ENCODE measurements at regions not wholly inside any gene's neighbourhood (a gene's known extent, or its start where the extent isn't known, plus 50 kb on each side); places are given as distances from the start of the nearest gene placed in this dataset.

DNA sequence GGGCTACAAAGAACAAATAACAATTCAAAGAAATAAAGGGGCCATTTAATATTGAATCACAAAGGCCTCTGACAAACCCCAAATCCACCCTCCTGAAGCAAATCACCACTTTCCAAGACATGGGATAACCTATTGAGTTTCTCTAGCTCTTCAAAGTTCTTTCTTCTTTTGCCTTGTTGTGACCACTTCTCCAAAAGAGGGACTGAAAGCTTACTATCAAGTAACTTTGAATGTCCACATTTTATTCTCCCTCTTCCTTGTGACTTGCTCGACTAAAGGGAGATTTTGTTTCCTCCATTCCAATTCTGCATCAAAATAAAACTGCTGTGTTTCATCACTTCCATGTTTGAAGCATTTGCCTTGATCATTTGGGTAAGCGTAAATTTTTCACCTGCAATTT is 166.6 kb upstream of the SLC7A11 start:
- TF ChIP-seq, protein P1, sequence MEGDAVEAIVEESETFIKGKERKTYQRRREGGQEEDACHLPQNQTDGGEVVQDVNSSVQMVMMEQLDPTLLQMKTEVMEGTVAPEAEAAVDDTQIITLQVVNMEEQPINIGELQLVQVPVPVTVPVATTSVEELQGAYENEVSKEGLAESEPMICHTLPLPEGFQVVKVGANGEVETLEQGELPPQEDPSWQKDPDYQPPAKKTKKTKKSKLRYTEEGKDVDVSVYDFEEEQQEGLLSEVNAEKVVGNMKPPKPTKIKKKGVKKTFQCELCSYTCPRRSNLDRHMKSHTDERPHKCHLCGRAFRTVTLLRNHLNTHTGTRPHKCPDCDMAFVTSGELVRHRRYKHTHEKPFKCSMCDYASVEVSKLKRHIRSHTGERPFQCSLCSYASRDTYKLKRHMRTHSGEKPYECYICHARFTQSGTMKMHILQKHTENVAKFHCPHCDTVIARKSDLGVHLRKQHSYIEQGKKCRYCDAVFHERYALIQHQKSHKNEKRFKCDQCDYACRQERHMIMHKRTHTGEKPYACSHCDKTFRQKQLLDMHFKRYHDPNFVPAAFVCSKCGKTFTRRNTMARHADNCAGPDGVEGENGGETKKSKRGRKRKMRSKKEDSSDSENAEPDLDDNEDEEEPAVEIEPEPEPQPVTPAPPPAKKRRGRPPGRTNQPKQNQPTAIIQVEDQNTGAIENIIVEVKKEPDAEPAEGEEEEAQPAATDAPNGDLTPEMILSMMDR (conservative IDR thresholded peaks at IDR 0.05; ENCODE audit: low read depth, low read length): no peak
- DNase-seq (ENCODE audit: low read depth): no peak
- no peak overlapping the region for H3K4me3 ChIP-seq (ENCODE audit: low read depth, low read length)

DNA sequence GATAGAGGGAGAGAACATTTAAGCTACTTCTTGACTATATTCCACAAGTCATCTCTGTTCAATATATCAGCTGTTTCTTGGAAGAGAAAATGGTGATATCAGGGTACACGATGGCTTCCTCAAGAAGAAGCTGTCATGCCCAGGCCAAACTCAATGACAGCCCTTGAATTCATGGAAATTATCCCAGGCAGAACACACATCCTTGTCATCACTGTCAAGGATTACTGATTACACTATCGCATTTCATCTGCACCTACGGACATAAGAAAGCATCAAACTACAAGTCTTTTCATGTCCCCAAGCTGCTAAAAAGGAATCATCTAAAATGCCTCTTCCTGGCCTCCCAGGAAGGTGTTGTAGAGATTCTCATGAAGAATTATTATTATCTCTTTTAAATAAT is 165.2 kb upstream of the SLC7A11 start:
- TF ChIP-seq, protein P1 (conservative IDR thresholded peaks at IDR 0.05; ENCODE audit: low read depth, low read length): no peak
- DNase-seq (ENCODE audit: low read depth): no peak
- H3K4me3 ChIP-seq (ENCODE audit: low read depth, low read length): no peak overlapping the region

DNA sequence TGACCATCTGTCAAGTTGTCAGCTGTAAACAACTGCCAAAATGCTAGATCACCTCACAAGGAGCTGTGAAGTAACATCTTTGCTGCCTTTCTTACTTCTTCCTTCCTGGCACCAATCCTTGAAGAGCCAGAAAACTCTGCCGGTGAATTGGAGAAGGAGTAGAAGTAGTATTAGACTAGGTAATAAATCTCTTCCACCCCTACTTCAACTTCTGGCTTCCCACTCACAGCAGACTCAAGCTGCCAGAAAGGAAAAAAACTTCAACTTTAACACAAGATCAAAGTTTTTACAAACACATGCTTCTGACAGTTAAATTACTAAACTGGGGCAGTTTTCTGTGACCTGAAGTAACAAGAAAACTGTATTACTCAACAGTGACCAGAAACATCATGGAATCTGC is 164.7 kb upstream of the SLC7A11 start:
- TF ChIP-seq, protein P1 (conservative IDR thresholded peaks at IDR 0.05; ENCODE audit: low read depth, low read length): no peak
- DNase-seq (ENCODE audit: low read depth): no peak

DNA sequence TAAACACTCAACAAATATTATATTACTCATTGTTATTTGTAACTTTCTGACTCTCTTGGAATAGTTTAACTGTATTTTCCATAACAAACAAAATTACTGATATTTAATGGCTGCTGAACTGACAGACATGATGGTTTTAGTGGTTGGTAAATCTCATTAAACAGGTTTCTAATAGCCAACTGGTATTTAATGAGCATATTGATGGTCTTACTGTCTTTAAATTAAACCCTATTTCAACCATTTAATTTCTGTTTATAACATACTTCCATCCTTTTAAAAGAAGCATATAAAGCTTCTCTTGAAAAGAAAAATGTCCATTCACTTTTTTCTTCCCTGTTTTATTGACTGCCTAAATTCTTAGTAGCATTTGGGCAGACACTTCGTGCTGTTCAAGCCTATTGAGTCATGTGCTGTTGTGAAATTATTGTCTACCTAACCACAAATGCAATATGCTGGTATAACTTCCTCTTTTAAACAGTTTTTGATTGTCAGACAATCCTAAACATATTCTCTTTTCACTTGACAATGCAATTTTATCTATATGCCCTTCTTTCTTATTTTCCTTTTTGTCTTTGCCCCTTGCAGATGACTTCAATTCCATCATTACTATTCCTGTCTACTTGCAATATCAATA is 163.9 kb upstream of the SLC7A11 start:
- DNase-seq (ENCODE audit: low read depth): no peak
- TF ChIP-seq, protein P1 (conservative IDR thresholded peaks at IDR 0.05; ENCODE audit: low read depth, low read length): no peak
- H3K4me3 ChIP-seq (ENCODE audit: low read depth, low read length): no peak overlapping the region

More for the DNA sequence above, 164.7 kb upstream of the SLC7A11 start:
- no peak overlapping the region for H3K4me3 ChIP-seq (ENCODE audit: low read depth, low read length)

DNA sequence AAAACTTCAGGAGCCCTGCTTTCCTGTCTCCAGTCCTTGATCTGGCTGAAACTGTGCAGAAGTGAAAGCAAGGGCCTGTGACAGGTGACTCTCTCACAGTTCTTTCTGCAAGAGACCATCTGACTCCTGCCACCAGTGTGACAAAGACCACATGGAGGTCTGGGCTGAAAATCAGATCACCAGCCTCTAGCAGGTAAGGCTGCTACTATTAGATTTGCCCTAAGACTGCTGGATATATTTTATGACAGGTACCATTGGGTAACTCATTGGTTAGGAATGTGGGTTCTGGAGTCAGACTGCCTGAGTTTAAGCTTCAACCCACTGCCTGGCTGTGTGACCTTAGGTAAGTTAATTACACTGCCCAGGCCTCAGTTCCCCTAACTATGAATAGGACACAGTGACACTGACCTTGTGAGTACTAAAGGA is 163.3 kb upstream of the SLC7A11 start:
- DNase-seq (ENCODE audit: low read depth): peak; percentile 54
- TF ChIP-seq, protein P1 (conservative IDR thresholded peaks at IDR 0.05; ENCODE audit: low read depth, low read length): no peak
- no peak overlapping the region for H3K4me3 ChIP-seq (ENCODE audit: low read depth, low read length)

DNA sequence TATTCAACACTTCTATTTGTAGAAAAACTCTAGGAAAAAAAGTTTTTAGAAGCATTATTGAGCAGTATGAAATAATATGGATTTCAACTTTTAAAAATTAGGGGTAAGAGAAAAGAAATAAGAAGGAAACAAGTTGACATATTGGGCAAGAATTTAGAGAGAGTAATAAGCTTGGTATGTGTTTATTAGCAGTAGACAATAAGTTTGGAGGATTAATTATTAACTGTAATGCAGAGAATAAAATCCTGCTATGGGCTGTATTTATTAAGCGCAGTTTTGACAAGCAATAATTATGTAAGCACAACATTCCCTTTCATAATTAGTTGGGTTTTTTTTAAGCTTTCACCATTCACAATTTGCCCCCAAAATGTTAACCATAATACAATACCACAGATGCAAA is 162.7 kb upstream of the SLC7A11 start:
- no peak for DNase-seq (ENCODE audit: low read depth)
- TF ChIP-seq, protein P1 (conservative IDR thresholded peaks at IDR 0.05; ENCODE audit: low read depth, low read length): no peak
- no peak overlapping the region for H3K4me3 ChIP-seq (ENCODE audit: low read depth, low read length)

DNA sequence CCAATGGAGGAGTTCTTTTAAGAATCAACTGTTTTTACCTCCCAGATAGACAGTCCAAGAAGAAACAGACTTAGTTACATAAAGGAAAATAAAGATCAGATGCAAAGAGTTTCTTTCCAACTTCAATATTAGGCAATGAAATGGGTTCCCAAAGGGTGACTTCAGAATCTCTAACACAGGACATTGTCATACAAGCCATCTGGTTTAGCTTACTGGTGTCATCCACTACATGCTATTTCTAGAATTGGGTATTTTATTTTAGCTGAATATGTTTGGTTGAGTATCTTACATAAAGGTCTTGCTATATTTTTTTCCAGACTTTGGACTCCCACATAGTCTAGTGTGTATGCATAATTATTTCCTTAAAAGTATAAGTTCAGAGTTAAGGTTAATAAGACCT is 162.1 kb upstream of the SLC7A11 start:
- TF ChIP-seq, protein P1 (conservative IDR thresholded peaks at IDR 0.05; ENCODE audit: low read depth, low read length): no peak
- H3K4me3 ChIP-seq (ENCODE audit: low read depth, low read length): no peak overlapping the region
- DNase-seq (ENCODE audit: low read depth): no peak

Data from epithelial cell of proximal tubule (primary cell).